ENCODE measurements at regions not wholly inside any gene's neighbourhood (a gene's known extent, or its start where the extent isn't known, plus 50 kb on each side); places are given as distances from the start of the nearest gene placed in this dataset.

DNA sequence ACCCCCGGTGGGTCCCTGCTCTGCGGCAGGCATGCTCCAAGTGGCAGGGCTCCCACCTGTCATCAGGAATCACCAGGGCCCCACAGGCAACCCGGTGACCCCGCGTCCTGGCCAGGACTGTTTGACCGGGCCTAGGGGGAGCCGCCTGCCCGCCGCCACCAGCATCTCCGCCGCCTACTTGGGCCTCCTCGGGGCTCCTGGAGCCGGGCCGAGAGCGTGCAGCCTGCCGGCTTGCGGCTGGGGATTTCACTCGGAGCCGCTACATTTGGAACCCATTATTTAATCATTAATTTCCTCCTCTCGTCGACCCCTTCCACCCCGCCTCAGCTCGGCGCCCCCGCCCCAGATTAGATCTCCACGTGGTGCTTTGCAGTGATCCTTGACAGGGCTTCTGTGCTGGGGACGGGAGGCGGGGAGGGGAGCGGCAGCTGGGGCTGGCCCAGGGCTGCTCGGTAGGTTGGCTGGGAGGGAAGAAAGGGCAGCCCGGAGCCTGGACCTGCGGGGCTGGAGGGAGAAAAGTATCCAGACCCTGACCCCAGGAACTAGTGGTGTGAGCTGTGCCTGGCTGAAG lies 295.4 kb downstream of the CYP26B1 start:
- Histone ChIP-seq H3K4me1 (ENCODE audit: control insufficient read depth in 1 of 2, insufficient read depth in 2 of 2, low read depth in 1 of 2, low read length in 1 of 2) (peaks cover 0 to 18% of the 10 kb centered on the region in 2 experiments; a peak in 1 of 4 replicates), H3F3A (replicated peaks; ENCODE audit: insufficient read depth) (no peaks in the 10 kb centered on the region), H3K9ac (no peak overlapping the region), H3K4me2 (no peak overlapping the region), H3K79me2 (ENCODE audit: insufficient read depth) (no peaks in the 10 kb centered on the region), H4K20me1 (ENCODE audit: insufficient read depth) (no peaks in the 10 kb centered on the region), H3K4me3 (ENCODE audit: low read depth in 2 of 2, low read length in 1 of 2) (no peak overlapping the region), H3K27me3 (ENCODE audit: insufficient read depth) (no peaks in the 10 kb centered on the region), H3K9me2 (no peaks in the 10 kb centered on the region), H3K36me3 (replicated peaks in 1 of 2; ENCODE audit: control insufficient read depth in 1 of 2, insufficient read depth in 2 of 2, low read length in 1 of 2) (no peaks in the 10 kb centered on the region), H2AFZ (ENCODE audit: low read depth) (no peak overlapping the region), H3K9me3 (no peaks in the 10 kb centered on the region), H3K27ac (ENCODE audit: low read depth in 2 of 2, low read length in 1 of 2) (no peak overlapping the region)
- 49% methylated on average over 26 of the region's 32 CpGs for WGBS (ENCODE audit: low lambda C conversion rate)
- TF ChIP-seq TEAD4 (IDR thresholded peaks at IDR 0.05; ENCODE audit: borderline replicate concordance, insufficient read depth) (no peak), RCOR1 (IDR thresholded peaks at IDR 0.05; ENCODE audit: low read length) (no peak), FOXM1 (IDR thresholded peaks at IDR 0.05; ENCODE audit: low read depth) (no peak), ELF1 (IDR thresholded peaks at IDR 0.05) (no peak), MXI1 (IDR thresholded peaks at IDR 0.05; ENCODE audit: low read depth, low read length) (peak; percentile 31; the same call in 1 of the 2 replicates)
- TF ChIP-seq, protein P1, sequence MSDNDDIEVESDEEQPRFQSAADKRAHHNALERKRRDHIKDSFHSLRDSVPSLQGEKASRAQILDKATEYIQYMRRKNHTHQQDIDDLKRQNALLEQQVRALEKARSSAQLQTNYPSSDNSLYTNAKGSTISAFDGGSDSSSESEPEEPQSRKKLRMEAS (IDR thresholded peaks at IDR 0.05; ENCODE audit: low read depth), result no peak
- DNase-seq, result peak; percentile 71
- ChIA-PET POLR2A (no interaction called here), CTCF (interaction anchor here (0.8 to 1.5 kb wide), 4 partner anchors 20 to 298 kb away, joined by 3 to 4 read pairs (median 4); no protein-coding TSS in a partner anchor)

DNA sequence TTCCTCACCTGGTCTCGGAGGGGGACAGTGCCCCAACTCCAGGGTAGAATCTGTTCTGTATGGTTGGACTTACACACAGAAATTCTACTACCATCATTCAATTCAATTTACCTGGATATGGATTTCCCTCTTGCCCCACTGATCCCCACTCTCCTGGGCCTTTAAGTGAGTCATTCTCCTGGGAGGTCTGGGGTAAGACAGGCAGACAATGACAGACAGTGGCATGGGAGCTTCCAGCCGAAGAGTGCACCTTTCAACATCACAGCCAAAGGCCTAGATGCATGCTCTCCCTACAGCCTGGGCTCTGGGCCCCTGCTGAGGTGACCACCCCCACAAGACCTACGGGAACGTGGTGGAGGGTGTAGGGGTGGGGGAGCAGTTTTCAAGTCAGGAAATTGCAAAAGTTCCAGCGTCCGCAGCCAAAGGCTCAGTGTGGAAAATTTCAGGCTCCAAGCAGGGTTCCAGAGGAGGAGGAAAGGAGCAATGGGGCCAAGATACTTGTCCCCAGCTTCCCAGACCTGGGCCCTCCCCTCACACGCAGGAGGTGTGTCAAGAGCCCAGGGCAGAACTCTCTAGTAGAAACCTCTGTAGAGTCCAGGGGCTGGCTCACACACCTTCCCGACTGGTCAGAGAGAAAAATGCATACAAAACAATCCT lies 296.4 kb downstream of the CYP26B1 start:
- no peaks in the 10 kb centered on the region for H3K36me3 ChIP-seq (replicated peaks in 1 of 2; ENCODE audit: control insufficient read depth in 1 of 2, insufficient read depth in 2 of 2, low read length in 1 of 2)
- no peak overlapping the region for H3K4me2 ChIP-seq
- H3K4me3 ChIP-seq (ENCODE audit: low read depth in 2 of 2, low read length in 1 of 2), result no peak overlapping the region
- no peaks in the 10 kb centered on the region for H4K20me1 ChIP-seq (ENCODE audit: insufficient read depth)
- ChIA-PET POLR2A (no interaction called here), CTCF (interaction anchor here (0.8 to 1.5 kb wide), 2 partner anchors 20 to 287 kb away, joined by 3 read pairs; no protein-coding TSS in a partner anchor)
- H3K79me2 ChIP-seq (ENCODE audit: insufficient read depth), result no peaks in the 10 kb centered on the region
- no peak for DNase-seq
- H3K9ac ChIP-seq, result no peak overlapping the region
- peaks cover 0 to 18% of the 10 kb centered on the region in 2 experiments; a peak in 1 of 4 replicates for H3K4me1 ChIP-seq (ENCODE audit: control insufficient read depth in 1 of 2, insufficient read depth in 2 of 2, low read depth in 1 of 2, low read length in 1 of 2)
- no peaks in the 10 kb centered on the region for H3K9me3 ChIP-seq
- no peaks in the 10 kb centered on the region for H3K9me2 ChIP-seq
- H3K27ac ChIP-seq (ENCODE audit: low read depth in 2 of 2, low read length in 1 of 2), result no peak overlapping the region
- no peak overlapping the region for H2AFZ ChIP-seq (ENCODE audit: low read depth)
- H3K27me3 ChIP-seq (ENCODE audit: insufficient read depth), result no peaks in the 10 kb centered on the region
- 78% methylated on average over 7 of the region's 8 CpGs for WGBS (ENCODE audit: low lambda C conversion rate)
- no peaks in the 10 kb centered on the region for H3F3A ChIP-seq (replicated peaks; ENCODE audit: insufficient read depth)
- no peak for TF ChIP-seq USF1 (IDR thresholded peaks at IDR 0.05; ENCODE audit: borderline replicate concordance, low read depth)
- TF ChIP-seq, protein P2, sequence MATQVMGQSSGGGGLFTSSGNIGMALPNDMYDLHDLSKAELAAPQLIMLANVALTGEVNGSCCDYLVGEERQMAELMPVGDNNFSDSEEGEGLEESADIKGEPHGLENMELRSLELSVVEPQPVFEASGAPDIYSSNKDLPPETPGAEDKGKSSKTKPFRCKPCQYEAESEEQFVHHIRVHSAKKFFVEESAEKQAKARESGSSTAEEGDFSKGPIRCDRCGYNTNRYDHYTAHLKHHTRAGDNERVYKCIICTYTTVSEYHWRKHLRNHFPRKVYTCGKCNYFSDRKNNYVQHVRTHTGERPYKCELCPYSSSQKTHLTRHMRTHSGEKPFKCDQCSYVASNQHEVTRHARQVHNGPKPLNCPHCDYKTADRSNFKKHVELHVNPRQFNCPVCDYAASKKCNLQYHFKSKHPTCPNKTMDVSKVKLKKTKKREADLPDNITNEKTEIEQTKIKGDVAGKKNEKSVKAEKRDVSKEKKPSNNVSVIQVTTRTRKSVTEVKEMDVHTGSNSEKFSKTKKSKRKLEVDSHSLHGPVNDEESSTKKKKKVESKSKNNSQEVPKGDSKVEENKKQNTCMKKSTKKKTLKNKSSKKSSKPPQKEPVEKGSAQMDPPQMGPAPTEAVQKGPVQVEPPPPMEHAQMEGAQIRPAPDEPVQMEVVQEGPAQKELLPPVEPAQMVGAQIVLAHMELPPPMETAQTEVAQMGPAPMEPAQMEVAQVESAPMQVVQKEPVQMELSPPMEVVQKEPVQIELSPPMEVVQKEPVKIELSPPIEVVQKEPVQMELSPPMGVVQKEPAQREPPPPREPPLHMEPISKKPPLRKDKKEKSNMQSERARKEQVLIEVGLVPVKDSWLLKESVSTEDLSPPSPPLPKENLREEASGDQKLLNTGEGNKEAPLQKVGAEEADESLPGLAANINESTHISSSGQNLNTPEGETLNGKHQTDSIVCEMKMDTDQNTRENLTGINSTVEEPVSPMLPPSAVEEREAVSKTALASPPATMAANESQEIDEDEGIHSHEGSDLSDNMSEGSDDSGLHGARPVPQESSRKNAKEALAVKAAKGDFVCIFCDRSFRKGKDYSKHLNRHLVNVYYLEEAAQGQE (IDR thresholded peaks at IDR 0.05; ENCODE audit: low read depth, low read length), result no peak
- no peak for TF ChIP-seq SIN3A (IDR thresholded peaks at IDR 0.05; ENCODE audit: borderline replicate concordance, low read depth, low read length)
- no peak for TF ChIP-seq RXRA (IDR thresholded peaks at IDR 0.05; ENCODE audit: borderline replicate concordance, low read depth)
- TF ChIP-seq, protein P3, sequence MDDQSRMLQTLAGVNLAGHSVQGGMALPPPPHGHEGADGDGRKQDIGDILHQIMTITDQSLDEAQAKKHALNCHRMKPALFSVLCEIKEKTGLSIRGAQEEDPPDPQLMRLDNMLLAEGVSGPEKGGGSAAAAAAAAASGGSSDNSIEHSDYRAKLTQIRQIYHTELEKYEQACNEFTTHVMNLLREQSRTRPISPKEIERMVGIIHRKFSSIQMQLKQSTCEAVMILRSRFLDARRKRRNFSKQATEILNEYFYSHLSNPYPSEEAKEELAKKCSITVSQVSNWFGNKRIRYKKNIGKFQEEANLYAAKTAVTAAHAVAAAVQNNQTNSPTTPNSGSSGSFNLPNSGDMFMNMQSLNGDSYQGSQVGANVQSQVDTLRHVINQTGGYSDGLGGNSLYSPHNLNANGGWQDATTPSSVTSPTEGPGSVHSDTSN (IDR thresholded peaks at IDR 0.05), result no peak
- no peak for TF ChIP-seq FOXJ3 (CRISPR knock-in tag; IDR thresholded peaks at IDR 0.05)
- TF ChIP-seq, protein P1 (IDR thresholded peaks at IDR 0.05; ENCODE audit: low read depth), result no peak
- no peak for TF ChIP-seq MEF2A (IDR thresholded peaks at IDR 0.05; ENCODE audit: borderline replicate concordance, low read depth)
- TF ChIP-seq TCF12 (IDR thresholded peaks at IDR 0.05), result no peak
- no peak for TF ChIP-seq CTCF (IDR thresholded peaks at IDR 0.05)
- TF ChIP-seq, protein P4, sequence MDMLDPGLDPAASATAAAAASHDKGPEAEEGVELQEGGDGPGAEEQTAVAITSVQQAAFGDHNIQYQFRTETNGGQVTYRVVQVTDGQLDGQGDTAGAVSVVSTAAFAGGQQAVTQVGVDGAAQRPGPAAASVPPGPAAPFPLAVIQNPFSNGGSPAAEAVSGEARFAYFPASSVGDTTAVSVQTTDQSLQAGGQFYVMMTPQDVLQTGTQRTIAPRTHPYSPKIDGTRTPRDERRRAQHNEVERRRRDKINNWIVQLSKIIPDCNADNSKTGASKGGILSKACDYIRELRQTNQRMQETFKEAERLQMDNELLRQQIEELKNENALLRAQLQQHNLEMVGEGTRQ (IDR thresholded peaks at IDR 0.05; ENCODE audit: borderline replicate concordance, low read depth, low read length), result no peak
- no peak for TF ChIP-seq POLR2AphosphoS5 (IDR thresholded peaks at IDR 0.05; ENCODE audit: low read depth, low read length)

Data from SK-N-SH (cell line).